ENCODE measurements at regions not wholly inside any gene's neighbourhood (a gene's known extent, or its start where the extent isn't known, plus 50 kb on each side); places are given as distances from the start of the nearest gene placed in this dataset.

GRCh38 chr10:78410046-78410965 is 376.6 kb downstream of the RPS24 start:
- no peak for TF ChIP-seq EZH2phosphoT487 (IDR thresholded peaks at IDR 0.05; ENCODE audit: borderline replicate concordance, low read length)
- TF ChIP-seq, protein P1, sequence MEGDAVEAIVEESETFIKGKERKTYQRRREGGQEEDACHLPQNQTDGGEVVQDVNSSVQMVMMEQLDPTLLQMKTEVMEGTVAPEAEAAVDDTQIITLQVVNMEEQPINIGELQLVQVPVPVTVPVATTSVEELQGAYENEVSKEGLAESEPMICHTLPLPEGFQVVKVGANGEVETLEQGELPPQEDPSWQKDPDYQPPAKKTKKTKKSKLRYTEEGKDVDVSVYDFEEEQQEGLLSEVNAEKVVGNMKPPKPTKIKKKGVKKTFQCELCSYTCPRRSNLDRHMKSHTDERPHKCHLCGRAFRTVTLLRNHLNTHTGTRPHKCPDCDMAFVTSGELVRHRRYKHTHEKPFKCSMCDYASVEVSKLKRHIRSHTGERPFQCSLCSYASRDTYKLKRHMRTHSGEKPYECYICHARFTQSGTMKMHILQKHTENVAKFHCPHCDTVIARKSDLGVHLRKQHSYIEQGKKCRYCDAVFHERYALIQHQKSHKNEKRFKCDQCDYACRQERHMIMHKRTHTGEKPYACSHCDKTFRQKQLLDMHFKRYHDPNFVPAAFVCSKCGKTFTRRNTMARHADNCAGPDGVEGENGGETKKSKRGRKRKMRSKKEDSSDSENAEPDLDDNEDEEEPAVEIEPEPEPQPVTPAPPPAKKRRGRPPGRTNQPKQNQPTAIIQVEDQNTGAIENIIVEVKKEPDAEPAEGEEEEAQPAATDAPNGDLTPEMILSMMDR (conservative IDR thresholded peaks at IDR 0.05; ENCODE audit: low read depth, low read length): no peak

Measured in PC-3 (cell line).